ENCODE measurements at regions not wholly inside any gene's neighbourhood (a gene's known extent, or its start where the extent isn't known, plus 50 kb on each side); places are given as distances from the start of the nearest gene placed in this dataset.
A peak's percentile ranks its signal among the peaks of the same experiment; 100 is the strongest.
"Not testable (repeated sequence)": the region's sequence is repeated elsewhere in the genome, so short reads cannot be mapped to it uniquely, and the experiment has no call there.

GRCh38 chr6:12536416-12536815, 180.2 kb upstream of the PHACTR1 start:
- WGBS, 5 donors: 56 to 69% (median 66%) methylated on average over 5 of the region's 5 CpGs
- Histone ChIP-seq H3K36me3 (no peaks in the 10 kb centered on the region), H3K27me3 (replicated peaks in 1 of 7) (peaks cover 0 to 16% (median 0%) of the 10 kb centered on the region in 7 donors), H3K4me3 (no peak overlapping the region), H3K9me3 (no peaks in the 10 kb centered on the region), H3K27ac (peak overlapping the region in 1 of 8 donors; percentile 82), H3K4me1 (peaks cover 0 to 6% (median 0%) of the 10 kb centered on the region in 6 donors)
- DNase-seq: no peak
- TF ChIP-seq POLR2AphosphoS5 (IDR thresholded peaks at IDR 0.05) (no peak), POLR2A (IDR thresholded peaks at IDR 0.05) (no peak), CTCF (IDR thresholded peaks at IDR 0.05 in 8 of 11, conservative IDR thresholded peaks at IDR 0.05 in 3 of 11) (no peak)
- intact Hi-C loops (cut with DNase I; ENCODE audit: low total_unique reads): no loop called here

GRCh38 chr6:12537389-12537788, 179.2 kb upstream of the PHACTR1 start:
- 53 to 69% (median 68%) methylated on average over 5 of the region's 5 CpGs for WGBS, 5 donors
- TF ChIP-seq POLR2AphosphoS5 (IDR thresholded peaks at IDR 0.05): no peak
- intact Hi-C loops (cut with DNase I; ENCODE audit: low total_unique reads): no loop called here

GRCh38 chr6:12538881-12539357, 177.6 kb upstream of the PHACTR1 start:
- WGBS, 5 donors: 53 to 66% (median 55%) methylated on average over 9 of the region's 9 CpGs
- Histone ChIP-seq H3K4me3 (no peak overlapping the region), H3K27ac (peak overlapping the region; percentile 42 to 82 (median 68)), H3K4me1 (peaks cover 0 to 6% (median 0%) of the 10 kb centered on the region in 6 donors), H3K27me3 (replicated peaks in 1 of 7) (peaks cover 0 to 16% (median 0%) of the 10 kb centered on the region in 7 donors), H3K36me3 (no peaks in the 10 kb centered on the region), H3K9me3 (peaks cover 0 to 11% (median 0%) of the 10 kb centered on the region in 8 donors)
- peak; percentile 38 to 87 (median 68) for TF ChIP-seq POLR2AphosphoS5 (IDR thresholded peaks at IDR 0.05)
- no peak for TF ChIP-seq POLR2A (IDR thresholded peaks at IDR 0.05)
- intact Hi-C loops (cut with DNase I; ENCODE audit: low total_unique reads): no loop called here
- DNase-seq: peak; percentile 85

More at GRCh38 chr6:12537389-12537788, 179.2 kb upstream of the PHACTR1 start:
- H3K36me3 ChIP-seq: no peaks in the 10 kb centered on the region
- peaks cover 0 to 6% (median 0%) of the 10 kb centered on the region in 6 donors for H3K4me1 ChIP-seq
- DNase-seq: no peak
- H3K4me3 ChIP-seq: no peak overlapping the region
- H3K27me3 ChIP-seq (replicated peaks in 1 of 7): peaks cover 0 to 16% (median 0%) of the 10 kb centered on the region in 7 donors
- peak overlapping the region in 7 of 8 donors; percentile 48 to 82 (median 73) for H3K27ac ChIP-seq
- H3K9me3 ChIP-seq: peaks cover 0 to 4% (median 0%) of the 10 kb centered on the region in 8 donors

- H3K36me3 ChIP-seq; H3K4me1 ChIP-seq; H3K4me3 ChIP-seq; H3K27ac ChIP-seq; DNase-seq; intact Hi-C loops (cut with DNase I; ENCODE audit: low total_unique reads): not testable (repeated sequence)
- Histone ChIP-seq H3K9me3 (peaks cover 0 to 11% (median 0%) of the 10 kb centered on the region in 8 donors), H3K27me3 (replicated peaks in 1 of 7) (peaks cover 0 to 10% (median 0%) of the 10 kb centered on the region in 7 donors)
- 84 to 98% (median 96%) methylated on average over 4 of the region's 4 CpGs for WGBS, 5 donors
Measured at GRCh38 chr6:12542319-12543115, 174.1 kb upstream of the PHACTR1 start.

- 60 to 75% (median 64%) methylated on average over 5 of the region's 5 CpGs for WGBS, 5 donors
- no peak for DNase-seq
- intact Hi-C loops (cut with DNase I; ENCODE audit: low total_unique reads): no loop called here
Measured at GRCh38 chr6:12543953-12544352, 172.6 kb upstream of the PHACTR1 start.

More at GRCh38 chr6:12543953-12544352, 172.6 kb upstream of the PHACTR1 start:
- Histone ChIP-seq H3K27me3 (replicated peaks in 1 of 7) (peaks cover 0 to 9% (median 0%) of the 10 kb centered on the region in 7 donors), H3K4me1 (peaks cover 0 to 6% (median 0%) of the 10 kb centered on the region in 6 donors), H3K36me3 (no peaks in the 10 kb centered on the region), H3K4me3 (no peak overlapping the region), H3K27ac (peak overlapping the region in 2 of 8 donors; percentile 14 to 31), H3K9me3 (peaks cover 0 to 11% (median 0%) of the 10 kb centered on the region in 8 donors)
- TF ChIP-seq CTCF (IDR thresholded peaks at IDR 0.05 in 8 of 11, conservative IDR thresholded peaks at IDR 0.05 in 3 of 11): no peak
- TF ChIP-seq POLR2AphosphoS5 (IDR thresholded peaks at IDR 0.05): no peak
- no peak for TF ChIP-seq POLR2A (IDR thresholded peaks at IDR 0.05)

All from spleen (tissue), 11 donors.